HG03064 (cell line): ENCODE measurements at regions not wholly inside any gene's neighbourhood (a gene's known extent, or its start where the extent isn't known, plus 50 kb on each side); places are given as distances from the start of the nearest gene placed in this dataset.
"Not testable (repeated sequence)": the region's sequence is repeated elsewhere in the genome, so short reads cannot be mapped to it uniquely, and the experiment has no call there.

Experiments
- ATAC-seq: cut with Tn5 transposase; IDR thresholded peaks from one replicate; pipeline ENCODE4 v1.9.1; 2021; ENCODE audit warnings: low read depth; ENCODE audit not compliant: unreplicated experiment

DNA sequence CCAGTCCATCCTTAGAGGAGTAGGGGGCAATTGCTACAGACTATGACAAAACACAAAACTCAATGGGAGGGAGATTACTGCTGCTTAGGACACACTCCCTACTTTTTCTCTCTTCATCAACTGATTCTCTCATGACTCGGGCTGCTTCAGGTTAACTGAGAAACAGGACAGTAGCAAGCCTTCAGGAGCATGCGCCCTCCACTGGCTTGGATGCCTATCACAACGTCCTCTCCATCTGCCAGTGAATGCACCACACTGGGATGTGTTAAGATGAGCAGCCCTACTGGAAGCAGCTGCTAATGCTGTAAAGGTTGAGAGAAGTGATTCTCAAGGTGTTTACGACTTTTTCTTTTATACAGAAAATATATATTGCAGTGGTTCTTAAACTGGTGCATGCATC is 542.3 kb downstream of the EDEM1 start:
- ATAC-seq: no peak

GRCh38 chr3:5731100-5731499 is 543.6 kb downstream of the EDEM1 start:
- ATAC-seq: no peak

DNA sequence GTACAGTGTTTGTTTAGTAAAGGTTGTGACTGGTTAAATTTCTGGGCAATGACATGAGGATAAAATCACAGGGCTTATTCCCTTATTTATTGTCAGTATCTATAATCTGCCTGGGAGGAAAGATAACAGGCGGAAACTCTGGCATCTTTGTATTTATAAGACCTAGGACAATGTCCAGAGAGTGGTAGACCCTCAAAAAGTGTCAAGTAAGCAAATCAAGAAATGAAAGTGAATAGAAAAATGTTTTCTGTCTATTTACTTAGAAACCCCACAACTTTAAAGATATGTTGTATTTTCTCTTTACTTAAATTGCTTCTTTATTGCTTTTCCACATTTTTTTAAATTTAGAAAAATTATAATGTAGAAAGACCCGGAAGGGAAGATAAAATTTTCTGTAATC is 544.6 kb downstream of the EDEM1 start:
- ATAC-seq: no peak

DNA sequence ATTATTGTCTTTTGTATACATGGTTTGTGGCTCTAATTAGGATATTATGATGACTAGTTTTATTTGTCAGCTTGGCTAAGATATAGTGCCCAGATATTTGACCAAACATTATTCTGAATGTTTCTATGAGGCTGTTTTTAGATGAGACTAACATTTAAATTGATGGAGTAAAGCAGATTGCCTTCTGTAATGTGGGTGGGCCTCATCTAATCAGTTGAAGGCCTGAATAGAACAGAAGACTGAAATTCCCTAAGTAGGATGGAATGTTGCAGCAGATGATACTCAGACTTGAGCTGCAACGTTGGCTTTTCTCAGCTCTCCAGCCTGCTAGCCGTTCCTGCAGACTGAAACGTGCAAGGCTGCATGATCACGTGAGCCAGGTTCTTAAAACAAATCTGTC is 546.5 kb downstream of the EDEM1 start:
- no peak for ATAC-seq

GRCh38 chr3:5735896-5736295 is 548.4 kb downstream of the EDEM1 start:
- ATAC-seq: no peak

DNA sequence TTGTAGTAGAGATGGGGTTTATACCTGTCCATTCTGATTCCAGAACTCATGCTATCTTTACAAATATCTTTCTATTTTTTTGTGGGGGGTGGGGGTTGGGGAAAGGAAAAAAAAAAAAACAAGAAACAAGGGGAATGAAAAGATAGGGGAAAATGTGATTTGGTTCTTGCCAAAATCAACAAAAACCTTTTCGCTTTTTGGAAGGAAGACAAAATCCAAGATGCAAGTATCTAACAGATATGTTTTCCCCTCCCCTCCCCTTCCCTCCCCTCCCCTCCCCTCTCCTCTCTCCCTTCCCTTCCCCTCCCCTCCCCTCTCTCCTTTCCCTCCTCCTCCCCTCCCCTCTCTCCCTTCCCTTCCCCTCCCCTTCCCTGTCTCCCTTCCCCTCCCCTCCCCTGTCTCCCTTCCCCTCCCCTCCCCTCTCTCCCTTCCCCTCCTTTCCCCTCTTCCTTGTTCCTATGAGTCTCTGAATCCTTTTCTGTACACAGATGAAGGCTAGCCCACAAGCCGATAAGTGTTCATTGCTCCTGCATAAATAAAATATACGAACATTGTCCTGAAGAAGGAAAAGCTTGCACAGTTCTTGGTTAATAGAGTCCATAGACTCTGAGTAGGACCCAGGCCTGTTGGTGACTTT is 551.9 kb downstream of the EDEM1 start:
- ATAC-seq: no peak

GRCh38 chr3:5739949-5740348 is 552.4 kb downstream of the EDEM1 start:
- no peak for ATAC-seq

DNA sequence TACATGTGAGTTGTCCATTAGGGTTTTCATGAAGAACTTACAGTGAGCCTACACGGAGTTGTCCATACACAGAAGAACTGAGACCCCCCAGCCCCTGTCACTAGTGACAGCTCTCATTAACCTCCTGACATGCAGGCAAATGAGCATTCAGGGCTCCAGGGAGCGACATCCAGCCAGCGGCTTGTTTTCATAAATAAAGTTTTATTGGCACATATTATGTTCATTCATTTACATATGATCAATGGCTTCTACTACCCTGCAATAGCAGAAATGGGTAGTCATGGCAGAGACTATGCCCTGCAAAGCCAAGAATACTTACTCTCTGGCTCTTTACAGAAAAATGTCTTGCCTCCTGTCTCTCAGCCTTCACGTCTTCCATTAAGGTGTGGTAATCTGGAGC is 553.5 kb downstream of the EDEM1 start:
- ATAC-seq: no peak

DNA sequence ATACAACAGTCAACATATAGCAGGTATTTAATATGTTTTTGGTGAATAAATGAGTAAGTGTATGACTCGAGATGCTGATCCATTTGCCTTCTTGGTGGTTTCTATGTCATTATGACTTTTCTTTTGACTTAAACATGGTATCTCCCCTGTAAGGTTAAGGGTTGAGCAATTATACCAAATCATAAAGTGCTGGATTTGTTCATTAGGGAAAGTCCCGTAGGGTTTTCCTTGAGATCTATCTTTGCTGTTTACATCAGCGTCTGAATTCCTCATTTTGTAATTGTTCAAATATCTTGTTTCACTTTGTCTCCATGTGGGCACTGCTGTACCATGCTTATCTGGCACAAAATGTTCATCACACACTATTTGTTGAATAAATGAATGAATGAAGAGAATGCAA is 562.6 kb downstream of the EDEM1 start:
- ATAC-seq: no peak

GRCh38 chr3:5750874-5751640 is 563.5 kb downstream of the EDEM1 start:
- no peak for ATAC-seq

DNA sequence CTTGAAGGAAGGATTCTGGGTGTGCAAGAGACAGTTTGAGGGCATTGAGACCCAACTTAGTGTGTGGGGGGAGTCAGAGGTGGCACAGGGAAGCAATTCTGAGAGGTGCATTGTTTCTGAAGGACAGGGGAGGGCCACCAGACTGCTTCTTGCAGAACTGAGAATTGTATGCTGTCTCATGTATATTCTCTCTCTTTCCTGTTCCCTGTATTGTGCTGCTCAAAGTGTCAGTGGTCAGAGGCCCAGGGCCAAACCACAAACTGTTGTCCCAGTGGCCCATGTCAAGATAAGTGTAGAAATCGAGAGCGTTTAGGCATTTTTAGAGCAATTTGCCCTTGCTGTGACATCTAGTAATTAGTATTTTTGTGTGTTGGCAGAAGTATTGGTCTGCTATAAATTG is 567.1 kb downstream of the EDEM1 start:
- ATAC-seq: no peak

DNA sequence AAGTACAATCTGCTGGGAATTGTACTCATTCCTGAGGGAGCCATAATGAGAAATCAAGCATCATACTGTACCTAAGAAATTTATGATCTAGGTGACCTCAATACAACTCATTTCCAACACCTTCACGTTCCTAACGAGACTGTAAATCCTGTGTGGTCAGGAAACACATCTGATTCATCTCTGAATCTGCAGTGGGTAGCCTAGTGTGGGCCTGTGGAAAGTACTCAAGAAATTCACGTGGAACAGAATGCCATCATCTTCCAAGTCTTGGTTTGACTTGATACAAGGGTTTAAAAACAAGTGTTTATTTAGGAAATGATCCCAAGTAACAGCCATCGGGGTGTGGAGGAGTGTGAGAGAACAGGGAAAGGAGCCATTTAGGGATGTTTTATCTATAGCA is 568.9 kb downstream of the EDEM1 start:
- ATAC-seq: no peak

DNA sequence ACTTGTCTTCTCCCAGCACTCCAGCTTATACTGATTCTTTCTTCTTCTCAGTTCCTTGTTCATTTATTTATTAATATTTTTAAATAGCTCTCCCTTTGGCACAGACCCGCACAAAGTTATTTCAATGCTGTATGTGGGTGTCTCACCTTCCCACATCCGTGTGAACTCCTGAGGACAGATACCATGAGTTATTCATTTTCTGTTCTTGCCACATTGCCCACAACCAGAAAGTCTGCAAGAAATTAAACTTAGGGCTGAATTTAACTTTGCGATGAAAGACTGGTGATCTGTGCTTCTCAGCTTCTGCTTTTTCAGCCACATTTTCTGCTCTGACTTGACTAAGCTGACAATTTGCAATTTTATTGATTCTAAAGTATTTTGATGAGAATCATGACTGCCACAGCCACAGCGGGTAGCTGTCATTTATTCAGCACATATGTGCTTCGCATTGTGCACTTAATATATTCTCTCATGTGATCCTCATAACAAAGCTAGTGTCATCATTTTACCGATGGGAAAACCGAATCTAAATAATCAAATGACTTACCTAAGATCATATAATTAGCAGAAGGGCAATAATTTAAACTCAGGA is 569.8 kb downstream of the EDEM1 start:
- no peak for ATAC-seq

- ATAC-seq: no peak
Observed at GRCh38 chr3:5758699-5759098, 571.2 kb downstream of the EDEM1 start.

DNA sequence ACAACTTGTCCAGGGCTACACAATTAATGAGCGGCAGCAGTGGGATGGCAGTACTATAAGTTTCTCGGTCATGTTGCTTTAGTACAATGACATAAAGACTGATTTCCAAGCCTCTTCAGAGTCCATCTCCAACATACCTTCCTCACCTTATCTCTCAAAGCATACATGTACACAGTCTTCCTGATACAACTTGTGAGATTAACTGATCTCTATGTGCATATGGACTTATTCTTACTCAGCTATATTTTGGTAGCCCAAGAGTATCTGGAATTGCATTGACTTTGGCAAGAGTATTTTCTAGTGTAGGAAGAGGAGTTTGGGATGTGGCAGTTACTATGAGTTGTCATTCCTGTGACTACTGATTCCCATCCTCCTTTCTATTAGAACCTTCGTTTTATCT is 575.0 kb downstream of the EDEM1 start:
- no peak for ATAC-seq

DNA sequence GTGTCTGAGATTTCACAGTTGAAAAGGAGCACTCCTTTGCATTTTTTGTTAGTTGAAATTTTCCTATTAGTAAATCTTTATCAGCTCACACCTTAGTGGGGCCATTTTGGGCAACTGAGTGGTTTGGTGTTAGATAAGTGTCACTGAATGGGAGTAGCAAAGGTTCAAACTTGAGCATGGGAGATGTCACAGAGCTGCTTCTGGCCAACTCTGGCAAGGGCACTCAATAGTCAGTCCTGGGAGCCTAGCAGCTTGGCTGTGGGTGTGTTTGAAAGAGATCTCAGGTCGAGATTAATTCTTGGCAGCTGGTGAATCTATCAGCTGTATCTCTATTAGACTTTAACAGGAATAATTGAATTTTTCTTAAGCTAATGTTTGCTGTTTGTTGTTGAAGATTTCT is 579.3 kb downstream of the EDEM1 start:
- ATAC-seq: no peak

- no peak for ATAC-seq
Observed at GRCh38 chr3:5767304-5767703, 579.8 kb downstream of the EDEM1 start.

DNA sequence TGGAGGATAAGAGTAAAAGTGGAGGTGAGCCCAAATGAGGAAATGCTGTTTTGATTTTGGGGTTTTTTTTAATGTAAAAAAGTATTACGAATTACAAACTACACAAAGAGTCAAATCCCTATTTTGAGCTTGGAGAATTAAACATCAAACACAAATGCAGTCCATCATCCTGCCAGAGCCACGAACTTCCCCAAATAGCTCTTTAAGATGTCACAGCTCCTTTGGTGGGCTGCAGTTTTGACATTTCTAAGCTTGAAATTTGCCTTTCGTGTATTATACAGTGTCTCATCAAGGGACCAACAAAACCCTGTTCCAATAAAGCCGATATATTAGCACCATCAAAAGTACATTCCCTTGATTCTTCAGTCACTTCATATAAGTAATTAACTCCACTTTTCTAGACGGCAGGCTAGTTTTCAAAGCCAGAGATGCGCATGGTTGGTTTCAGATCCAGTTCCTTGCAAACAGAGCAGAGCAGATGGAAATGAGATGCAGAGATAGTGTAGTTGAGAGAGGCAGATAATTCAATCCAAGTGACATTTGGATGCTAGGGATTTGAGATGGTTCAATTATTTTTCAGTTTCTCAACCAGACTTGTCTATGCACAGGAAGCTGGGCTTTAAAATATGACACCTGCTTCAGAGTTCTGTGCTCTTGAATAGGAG is 580.9 kb downstream of the EDEM1 start:
- ATAC-seq: no peak

DNA sequence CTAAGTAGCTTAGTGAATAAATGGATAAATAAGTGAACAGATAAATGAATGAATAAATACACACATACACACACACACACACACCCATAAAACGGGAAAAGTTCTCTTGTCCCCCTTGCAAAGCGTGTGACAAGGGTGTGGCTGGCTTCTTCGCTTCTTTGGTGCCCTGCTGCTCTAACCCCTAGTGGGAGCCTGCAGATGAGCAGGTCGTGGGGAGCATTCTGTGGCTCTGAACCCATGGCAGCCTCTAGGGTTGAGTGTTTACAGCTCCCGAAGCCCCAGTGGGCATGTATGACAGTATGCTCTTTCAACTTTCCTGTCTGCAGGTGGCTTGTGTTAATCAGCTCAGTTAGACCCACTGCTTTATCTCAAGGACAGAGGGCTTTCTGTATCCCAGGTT is 582.3 kb downstream of the EDEM1 start:
- ATAC-seq: no peak

GRCh38 chr3:5774337-5774736 is 586.8 kb downstream of the EDEM1 start:
- no peak for ATAC-seq

DNA sequence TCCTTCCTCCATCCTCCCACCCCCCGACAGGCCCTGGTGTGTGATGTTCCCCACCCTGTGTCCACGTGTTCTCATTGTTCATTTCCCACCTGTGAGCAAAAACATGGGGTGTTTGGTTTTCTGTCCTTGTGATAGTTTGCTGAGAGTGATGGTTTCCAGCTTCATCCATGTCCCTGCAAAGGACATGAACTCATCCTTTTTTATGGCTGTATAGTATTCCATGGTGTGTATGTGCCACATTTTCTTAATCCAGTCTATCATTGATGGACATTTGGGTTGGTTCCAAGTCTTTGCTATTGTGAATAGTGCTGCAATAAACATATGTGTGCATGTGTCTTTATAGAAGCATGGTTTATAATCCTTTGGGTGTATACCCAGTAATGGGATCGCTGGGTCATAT is 587.6 kb downstream of the EDEM1 start:
- not testable (repeated sequence) for ATAC-seq

DNA sequence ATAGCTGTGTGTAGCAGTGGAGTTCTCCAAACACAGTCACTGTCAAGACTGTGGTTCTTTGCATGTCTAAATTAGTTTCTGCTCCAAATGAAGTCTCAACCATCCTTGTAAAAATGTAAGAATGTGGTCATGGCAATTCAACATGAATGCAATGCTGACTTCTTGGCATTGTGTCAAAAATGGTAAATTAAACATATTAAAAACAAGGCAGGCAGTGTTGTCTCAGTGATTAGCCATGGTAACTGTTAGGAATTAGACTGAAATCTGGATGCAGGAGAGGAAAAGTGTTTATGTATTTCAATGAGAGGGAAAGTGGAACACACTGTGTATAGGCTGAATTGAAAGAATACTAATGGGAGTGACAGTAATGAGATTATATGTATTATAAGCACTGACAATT is 597.2 kb downstream of the EDEM1 start:
- ATAC-seq: no peak
